ENCODE measurements at regions not wholly inside any gene's neighbourhood (a gene's known extent, or its start where the extent isn't known, plus 50 kb on each side); places are given as distances from the start of the nearest gene placed in this dataset.

DNA sequence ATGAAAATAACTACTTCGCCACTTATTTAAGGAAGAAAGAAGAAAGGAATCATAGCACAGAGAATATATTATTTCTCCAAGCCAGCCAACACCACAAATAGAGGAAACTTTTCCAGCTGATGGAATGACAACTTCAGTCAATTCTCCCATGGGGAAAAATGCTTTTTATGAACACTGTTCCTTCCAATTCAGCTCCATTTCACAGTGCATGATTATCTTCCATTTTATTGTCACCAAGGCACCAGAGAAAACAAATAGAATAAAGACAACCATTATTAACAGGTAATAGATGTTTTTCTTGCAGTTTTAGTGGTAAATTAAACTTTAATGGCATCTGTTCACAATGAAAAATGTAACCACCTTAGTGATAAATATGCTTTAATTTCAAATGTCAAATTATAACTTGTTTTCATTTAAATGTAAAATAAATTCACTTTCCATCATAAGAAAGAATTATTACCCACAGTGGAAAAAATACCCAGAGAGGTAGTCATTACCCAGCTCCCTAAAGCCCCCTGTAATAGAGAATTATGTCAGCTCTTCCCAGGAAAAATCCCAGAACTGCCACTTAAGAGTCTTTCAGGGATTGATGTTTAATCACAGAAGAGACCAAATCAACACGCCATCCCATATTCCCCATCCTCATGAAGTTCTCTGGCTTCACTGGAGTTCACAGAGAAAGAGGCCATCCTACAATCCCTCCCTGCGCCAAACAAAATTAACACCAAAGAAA is 828.3 kb upstream of the TMEM132C start:
- no peak for DNase-seq (ENCODE audit: low read depth in 2 of 2)

GRCh38 chr12:127445581-127446139 is 821.3 kb upstream of the TMEM132C start:
- DNase-seq (ENCODE audit: low read depth in 2 of 2): no peak

DNA sequence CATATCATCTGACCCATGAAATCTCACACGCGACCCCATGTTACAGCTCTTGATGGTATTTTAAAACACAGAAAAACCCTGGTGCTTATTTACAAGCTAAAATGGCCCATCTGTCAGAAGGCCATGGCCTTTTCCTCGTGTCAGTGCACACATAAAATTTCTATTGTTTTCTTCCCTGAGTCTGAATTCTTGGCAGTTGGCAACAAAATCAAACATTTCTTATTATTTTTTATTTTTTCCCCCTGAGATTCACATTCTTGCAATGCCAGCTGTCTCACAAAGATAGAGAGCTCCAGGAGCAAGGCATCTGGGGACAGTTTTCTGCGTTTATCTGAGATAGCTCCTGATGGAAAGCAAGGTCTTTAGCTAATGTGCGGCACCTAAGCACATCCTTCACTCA is 818.1 kb upstream of the TMEM132C start:
- DNase-seq (ENCODE audit: low read depth in 2 of 2): no peak

GRCh38 chr12:127450826-127451225 is 816.1 kb upstream of the TMEM132C start:
- DNase-seq (ENCODE audit: low read depth in 2 of 2): no peak

GRCh38 chr12:127455347-127456265 is 811.4 kb upstream of the TMEM132C start:
- no peak for DNase-seq (ENCODE audit: low read depth in 2 of 2)

- no peak for DNase-seq (ENCODE audit: low read depth in 2 of 2)
These were observed 809.2 kb upstream of the TMEM132C start for GRCh38 chr12:127457726-127458125.

- DNase-seq (ENCODE audit: low read depth in 2 of 2): no peak
These were observed 807.8 kb upstream of the TMEM132C start for GRCh38 chr12:127459166-127459565.

DNA sequence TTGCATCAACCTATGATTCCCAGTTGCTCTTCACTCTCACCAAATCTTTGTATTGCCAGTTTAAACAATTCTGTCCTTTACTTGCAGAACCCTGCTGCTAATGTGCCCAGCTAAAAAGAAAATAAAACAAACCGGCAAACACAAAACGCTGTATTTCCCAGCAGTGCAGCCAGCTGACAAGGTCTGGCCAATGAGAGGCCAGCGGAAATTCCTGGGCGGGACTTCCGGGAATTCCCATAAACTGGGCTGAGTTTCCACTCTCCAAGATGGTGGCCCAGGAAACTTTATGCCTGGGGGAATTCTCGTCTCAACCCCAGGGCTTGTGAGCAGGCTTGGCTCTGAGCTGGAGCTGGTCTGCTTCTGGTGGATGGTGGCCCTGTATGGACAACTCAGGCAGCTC is 807.3 kb upstream of the TMEM132C start:
- DNase-seq (ENCODE audit: low read depth in 2 of 2): no peak

GRCh38 chr12:127463237-127463636 is 803.7 kb upstream of the TMEM132C start:
- DNase-seq (ENCODE audit: low read depth in 2 of 2): no peak

DNA sequence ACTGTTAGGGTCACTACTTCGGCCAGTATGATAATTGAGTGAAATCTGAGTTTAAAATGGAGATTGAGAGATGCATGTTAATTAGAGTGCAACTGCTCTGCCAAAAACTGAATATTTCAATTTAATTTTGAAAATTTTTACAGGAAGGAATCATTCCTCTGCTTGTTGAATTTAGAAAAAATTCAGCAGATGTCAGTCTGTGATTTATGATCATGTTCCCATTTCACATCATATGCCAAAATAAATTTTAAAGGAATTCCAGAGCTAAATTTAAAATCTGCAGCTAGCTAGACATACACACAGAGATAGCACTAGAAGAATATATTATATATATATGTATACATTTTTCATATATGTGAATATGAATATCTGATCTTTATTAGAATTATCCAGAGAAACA is 797.6 kb upstream of the TMEM132C start:
- DNase-seq (ENCODE audit: low read depth in 2 of 2): no peak

GRCh38 chr12:127473766-127474165 is 793.2 kb upstream of the TMEM132C start:
- no peak for DNase-seq (ENCODE audit: low read depth in 2 of 2)

DNA sequence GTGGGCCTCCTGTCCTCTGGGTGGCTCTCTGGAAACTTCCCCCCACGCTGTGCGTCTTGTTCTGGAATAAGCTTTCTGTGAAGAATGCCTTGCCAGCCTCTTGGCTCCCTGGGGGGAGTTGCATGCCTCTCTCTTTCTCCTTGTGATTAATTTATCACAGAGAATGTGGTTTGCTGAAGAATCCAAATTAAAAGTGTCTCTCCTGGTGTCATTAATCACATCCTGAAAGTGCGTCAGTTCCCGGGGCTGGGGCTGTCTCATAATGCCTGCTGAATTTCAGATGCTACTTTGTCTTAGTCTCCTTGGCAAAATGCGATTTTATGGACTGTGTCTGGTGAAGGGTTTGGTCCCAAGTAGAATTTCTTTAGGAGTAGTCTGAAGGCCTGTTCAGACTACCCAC is 787.7 kb upstream of the TMEM132C start:
- DNase-seq (ENCODE audit: low read depth in 2 of 2): no peak

DNA sequence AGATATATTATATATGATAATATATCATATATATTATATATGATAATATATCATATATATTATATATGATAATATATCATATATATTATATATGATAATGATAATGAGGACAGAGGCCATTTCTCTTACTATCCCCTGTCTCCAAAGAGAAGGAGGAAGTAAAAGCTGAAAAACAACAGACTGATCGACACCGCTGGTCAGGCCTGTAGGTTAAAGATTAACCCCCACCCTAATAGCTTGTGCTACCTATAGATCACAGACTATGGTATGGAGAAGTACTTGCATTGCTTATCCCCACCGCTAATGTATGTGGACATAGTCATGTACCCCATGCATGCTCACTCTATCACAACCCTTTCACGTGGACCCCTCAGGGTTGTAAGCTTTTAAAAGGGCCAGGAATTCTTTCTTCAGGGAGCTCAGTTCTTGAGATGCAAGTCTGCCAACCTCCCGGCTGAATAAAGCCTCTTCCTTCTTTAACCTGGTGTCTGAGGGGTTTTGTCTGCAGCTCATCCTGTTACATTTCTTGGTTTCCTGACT is 786.1 kb upstream of the TMEM132C start:
- DNase-seq (ENCODE audit: low read depth in 2 of 2): no peak

GRCh38 chr12:127482950-127483349 is 784.0 kb upstream of the TMEM132C start:
- DNase-seq (ENCODE audit: low read depth in 2 of 2): no peak

GRCh38 chr12:127485528-127485927 is 781.4 kb upstream of the TMEM132C start:
- no peak for DNase-seq (ENCODE audit: low read depth in 2 of 2)

DNA sequence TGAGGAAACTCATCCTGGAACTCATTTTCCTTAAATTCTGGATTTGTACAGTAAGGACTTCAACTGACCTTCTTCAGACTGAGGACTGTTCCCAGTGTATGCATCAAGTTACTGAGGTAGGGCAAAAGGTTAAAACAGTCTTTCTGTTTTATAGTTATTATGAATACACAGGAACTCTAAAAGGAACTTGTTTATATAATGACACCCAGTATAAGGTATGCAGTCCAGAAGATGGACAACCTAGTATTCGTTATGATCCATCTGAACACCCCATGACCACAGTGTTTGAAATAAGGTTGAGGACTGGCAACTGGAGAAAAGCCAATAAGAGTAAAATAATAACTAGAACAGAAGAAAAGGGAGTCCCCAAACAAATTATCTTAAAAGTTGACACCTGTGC is 779.9 kb upstream of the TMEM132C start:
- no peak for DNase-seq (ENCODE audit: low read depth in 2 of 2)

- no peak for DNase-seq (ENCODE audit: low read depth in 2 of 2)
These were observed 777.9 kb upstream of the TMEM132C start for GRCh38 chr12:127489061-127489460.

GRCh38 chr12:127494961-127495915 is 771.7 kb upstream of the TMEM132C start:
- no peak for DNase-seq (ENCODE audit: low read depth in 2 of 2)

- DNase-seq (ENCODE audit: low read depth in 2 of 2): no peak
These were observed 770.7 kb upstream of the TMEM132C start for GRCh38 chr12:127496255-127496654.

DNA sequence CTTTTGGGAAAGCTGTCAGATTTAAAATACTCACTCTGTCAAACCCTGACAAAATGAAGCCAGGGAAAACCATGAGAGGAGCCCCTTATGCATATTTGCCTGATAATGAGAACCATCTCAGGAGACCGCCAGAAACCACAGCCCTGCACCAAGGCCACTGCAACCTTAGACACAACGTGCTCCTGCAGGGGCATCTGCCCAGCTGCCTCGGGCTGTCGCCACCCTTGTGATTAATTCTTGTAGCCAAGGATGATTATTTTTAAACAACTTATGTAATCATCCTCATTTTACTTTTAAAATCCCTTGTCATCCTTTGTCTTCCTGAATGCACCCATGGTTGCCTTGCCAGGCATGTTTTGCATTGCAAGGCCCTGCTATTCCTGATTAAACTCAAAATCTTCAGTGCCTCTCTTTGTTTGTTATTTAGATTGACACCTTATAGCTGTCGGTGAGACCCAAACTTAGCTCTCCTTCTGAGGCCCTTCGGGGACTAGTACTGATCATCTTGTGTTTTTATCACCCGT is 766.4 kb upstream of the TMEM132C start:
- DNase-seq (ENCODE audit: low read depth in 2 of 2): no peak

DNA sequence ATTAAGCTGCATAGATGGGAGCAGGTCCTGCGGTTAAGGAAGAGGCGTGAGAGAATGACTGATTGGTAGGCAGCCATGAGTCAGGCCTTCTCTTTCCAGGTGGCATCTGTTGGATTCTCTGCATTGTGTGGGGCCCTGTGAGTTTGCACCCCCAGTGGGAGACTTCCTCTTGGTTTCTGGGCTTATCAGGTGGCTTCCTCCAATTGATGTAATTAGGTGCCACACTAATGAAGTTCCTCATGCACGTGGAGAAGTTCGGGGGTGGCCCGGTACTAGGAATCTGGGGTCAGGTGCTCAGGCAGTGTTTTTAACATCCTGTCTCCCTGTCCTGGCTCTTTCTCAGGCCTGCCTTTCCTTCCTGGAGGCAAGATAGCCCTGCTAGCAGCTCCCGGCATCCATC is 765.1 kb upstream of the TMEM132C start:
- DNase-seq (ENCODE audit: low read depth in 2 of 2): no peak
